Activated CD4-positive, alpha-beta T cell treated with anti-CD3 and anti-CD28 coated beads, Interleukin-2, amount 50 U/mL, for 48 hours (primary cell): ENCODE measurements at regions not wholly inside any gene's neighbourhood (a gene's known extent, or its start where the extent isn't known, plus 50 kb on each side); places are given as distances from the start of the nearest gene placed in this dataset.
"Not testable (repeated sequence)": the region's sequence is repeated elsewhere in the genome, so short reads cannot be mapped to it uniquely, and the experiment has no call there.

Experiments used
- DNase-seq, 2 experiments: peaks; one replicate each; pipeline ENCODE4 v3.0.0-alpha.2; 2020

- no peak for DNase-seq
Observed at GRCh38 chr2:106339609-106340008, 128.6 kb downstream of the RGPD3 start.

GRCh38 chr2:106339132-106339531 is 129.1 kb downstream of the RGPD3 start:
- no peak for DNase-seq

GRCh38 chr2:106338043-106338442 is 130.2 kb downstream of the RGPD3 start:
- DNase-seq, result no peak

GRCh38 chr2:106336737-106337136 is 131.5 kb downstream of the RGPD3 start:
- DNase-seq, result no peak

GRCh38 chr2:106336108-106336507 is 132.1 kb downstream of the RGPD3 start:
- no peak for DNase-seq

GRCh38 chr2:106334802-106335201 is 133.4 kb downstream of the RGPD3 start:
- no peak for DNase-seq

- DNase-seq, result not testable (repeated sequence)
Observed at GRCh38 chr2:106333253-106333873, 134.8 kb downstream of the RGPD3 start.

- DNase-seq, result no peak
Observed at GRCh38 chr2:106332054-106332453, 136.2 kb downstream of the RGPD3 start.

GRCh38 chr2:106330384-106331261 is 136.5 kb upstream of the UXS1 start:
- not testable (repeated sequence) for DNase-seq

- no peak for DNase-seq
Observed at GRCh38 chr2:106323337-106324013, 129.4 kb upstream of the UXS1 start.

- no peak for DNase-seq
Observed at GRCh38 chr2:106322281-106322680, 128.2 kb upstream of the UXS1 start.

- DNase-seq, result not testable (repeated sequence)
Observed at GRCh38 chr2:106320439-106320838, 126.3 kb upstream of the UXS1 start.

GRCh38 chr2:106316915-106317314 is 122.8 kb upstream of the UXS1 start:
- DNase-seq, result no peak

GRCh38 chr2:106314444-106314843 is 120.3 kb upstream of the UXS1 start:
- DNase-seq, result no peak

- DNase-seq, result no peak
Observed at GRCh38 chr2:106311041-106311370, 116.9 kb upstream of the UXS1 start.

- no peak for DNase-seq
Observed at GRCh38 chr2:106307860-106308259, 113.8 kb upstream of the UXS1 start.

GRCh38 chr2:106306387-106306786 is 112.3 kb upstream of the UXS1 start:
- DNase-seq, result no peak

GRCh38 chr2:106304612-106305184 is 110.6 kb upstream of the UXS1 start:
- no peak for DNase-seq

GRCh38 chr2:106299696-106300095 is 105.6 kb upstream of the UXS1 start:
- DNase-seq, result no peak

GRCh38 chr2:106296182-106296815 is 102.2 kb upstream of the UXS1 start:
- DNase-seq, result no peak

- DNase-seq, result no peak
Observed at GRCh38 chr2:106294182-106294581, 100.1 kb upstream of the UXS1 start.

GRCh38 chr2:106293271-106293783 is 99.2 kb upstream of the UXS1 start:
- DNase-seq, result no peak

- no peak for DNase-seq
Observed at GRCh38 chr2:106292627-106293026, 98.5 kb upstream of the UXS1 start.
